ENCODE measurements at regions not wholly inside any gene's neighbourhood (a gene's known extent, or its start where the extent isn't known, plus 50 kb on each side); places are given as distances from the start of the nearest gene placed in this dataset.
"Not testable (repeated sequence)": the region's sequence is repeated elsewhere in the genome, so short reads cannot be mapped to it uniquely, and the experiment has no call there.

DNA sequence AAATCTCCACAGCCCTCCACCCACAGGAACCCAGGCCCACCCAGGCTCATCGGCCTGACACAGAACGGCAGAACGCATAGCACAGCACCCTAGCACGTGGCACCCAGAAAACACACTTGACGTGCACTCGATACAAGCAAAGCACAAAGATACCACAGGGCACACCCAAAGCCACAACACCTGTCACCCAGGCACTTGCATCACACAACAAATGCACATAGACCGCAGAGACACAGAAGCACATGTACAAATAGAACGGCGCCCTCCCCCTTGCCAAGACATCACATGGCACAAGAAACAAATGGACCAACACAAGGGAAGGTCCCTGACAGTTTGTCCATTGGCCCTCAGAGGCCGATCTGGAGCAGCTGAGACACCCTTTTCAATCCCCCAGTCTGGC lies 147.7 kb upstream of the WSCD1 start:
- in situ Hi-C loops (cut with MboI; ENCODE audit: low pct_unique_long_range_greater_than_20kb, low sequenced_read_pairs, unreplicated experiment): no loop called here
- TF ChIP-seq, protein P1, sequence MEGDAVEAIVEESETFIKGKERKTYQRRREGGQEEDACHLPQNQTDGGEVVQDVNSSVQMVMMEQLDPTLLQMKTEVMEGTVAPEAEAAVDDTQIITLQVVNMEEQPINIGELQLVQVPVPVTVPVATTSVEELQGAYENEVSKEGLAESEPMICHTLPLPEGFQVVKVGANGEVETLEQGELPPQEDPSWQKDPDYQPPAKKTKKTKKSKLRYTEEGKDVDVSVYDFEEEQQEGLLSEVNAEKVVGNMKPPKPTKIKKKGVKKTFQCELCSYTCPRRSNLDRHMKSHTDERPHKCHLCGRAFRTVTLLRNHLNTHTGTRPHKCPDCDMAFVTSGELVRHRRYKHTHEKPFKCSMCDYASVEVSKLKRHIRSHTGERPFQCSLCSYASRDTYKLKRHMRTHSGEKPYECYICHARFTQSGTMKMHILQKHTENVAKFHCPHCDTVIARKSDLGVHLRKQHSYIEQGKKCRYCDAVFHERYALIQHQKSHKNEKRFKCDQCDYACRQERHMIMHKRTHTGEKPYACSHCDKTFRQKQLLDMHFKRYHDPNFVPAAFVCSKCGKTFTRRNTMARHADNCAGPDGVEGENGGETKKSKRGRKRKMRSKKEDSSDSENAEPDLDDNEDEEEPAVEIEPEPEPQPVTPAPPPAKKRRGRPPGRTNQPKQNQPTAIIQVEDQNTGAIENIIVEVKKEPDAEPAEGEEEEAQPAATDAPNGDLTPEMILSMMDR (IDR thresholded peaks at IDR 0.05; ENCODE audit: extremely low read depth, insufficient read depth, missing control alignments): no peak
- DNase-seq (ENCODE audit: low spot score): no peak

DNA sequence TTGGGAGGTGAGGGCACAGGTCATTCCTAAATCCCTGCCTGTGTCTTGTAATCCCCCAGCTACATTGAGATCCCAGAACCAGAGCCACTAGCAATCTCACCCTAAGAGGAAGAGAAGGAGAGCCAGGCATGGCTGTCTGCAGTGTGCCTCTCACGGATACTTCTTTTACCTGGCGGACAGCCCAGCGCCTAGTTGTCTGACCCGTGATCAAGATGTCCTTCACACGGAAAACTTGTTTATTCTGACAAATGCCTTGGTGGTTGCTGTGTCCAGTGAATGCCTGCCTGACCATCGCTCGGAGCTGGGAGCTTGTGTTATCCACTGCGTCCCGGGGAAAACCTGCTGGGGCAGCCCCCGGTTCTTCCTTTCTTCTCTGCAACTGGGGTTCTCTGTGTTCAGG lies 140.5 kb upstream of the WSCD1 start:
- TF ChIP-seq, protein P1 (IDR thresholded peaks at IDR 0.05; ENCODE audit: extremely low read depth, insufficient read depth, missing control alignments): no peak
- no peak for DNase-seq (ENCODE audit: low spot score)
- in situ Hi-C loops (cut with MboI; ENCODE audit: low pct_unique_long_range_greater_than_20kb, low sequenced_read_pairs, unreplicated experiment): no loop called here

DNA sequence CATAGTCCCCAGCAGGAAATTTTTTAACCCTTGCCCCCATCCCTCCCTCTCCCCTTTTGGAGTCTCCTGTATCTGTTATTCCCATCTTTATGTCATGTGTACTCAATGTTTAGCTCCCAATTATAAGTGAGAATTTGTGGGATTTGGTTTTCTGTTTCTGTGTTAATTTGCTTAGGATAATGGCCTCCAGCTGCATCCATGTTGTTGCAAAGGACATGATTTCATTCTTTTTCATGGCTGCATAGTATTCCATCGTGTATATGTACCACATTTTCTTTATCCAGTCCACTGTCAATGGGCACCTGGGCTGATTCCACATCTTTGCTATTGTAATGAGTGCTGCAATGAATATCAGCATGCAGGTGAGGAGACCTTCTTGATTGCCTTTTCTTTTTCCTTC lies 139.6 kb upstream of the WSCD1 start:
- DNase-seq (ENCODE audit: low spot score); in situ Hi-C loops (cut with MboI; ENCODE audit: low pct_unique_long_range_greater_than_20kb, low sequenced_read_pairs, unreplicated experiment): not testable (repeated sequence)

DNA sequence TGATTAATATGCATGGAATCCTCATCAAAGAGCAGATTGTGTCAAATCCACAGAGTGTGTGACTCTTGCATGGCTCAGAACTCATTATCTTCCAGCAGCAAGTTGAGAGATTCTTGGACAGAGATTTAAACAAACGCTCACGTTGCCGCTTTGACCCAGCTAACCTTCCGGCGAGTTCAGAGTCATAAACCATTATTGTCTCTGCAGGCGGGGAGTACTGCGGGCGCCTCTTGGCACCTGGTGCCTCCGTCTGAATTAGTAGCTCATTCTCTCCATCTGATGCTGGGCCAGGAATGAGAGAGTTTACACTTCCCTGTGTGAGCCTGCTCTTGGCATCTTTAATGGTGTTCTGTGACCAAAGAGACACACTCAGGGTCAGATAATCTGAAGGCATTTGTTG lies 138.6 kb upstream of the WSCD1 start:
- TF ChIP-seq, protein P1 (IDR thresholded peaks at IDR 0.05; ENCODE audit: extremely low read depth, insufficient read depth, missing control alignments): no peak
- in situ Hi-C loops (cut with MboI; ENCODE audit: low pct_unique_long_range_greater_than_20kb, low sequenced_read_pairs, unreplicated experiment): no loop called here
- no peak for DNase-seq (ENCODE audit: low spot score)

DNA sequence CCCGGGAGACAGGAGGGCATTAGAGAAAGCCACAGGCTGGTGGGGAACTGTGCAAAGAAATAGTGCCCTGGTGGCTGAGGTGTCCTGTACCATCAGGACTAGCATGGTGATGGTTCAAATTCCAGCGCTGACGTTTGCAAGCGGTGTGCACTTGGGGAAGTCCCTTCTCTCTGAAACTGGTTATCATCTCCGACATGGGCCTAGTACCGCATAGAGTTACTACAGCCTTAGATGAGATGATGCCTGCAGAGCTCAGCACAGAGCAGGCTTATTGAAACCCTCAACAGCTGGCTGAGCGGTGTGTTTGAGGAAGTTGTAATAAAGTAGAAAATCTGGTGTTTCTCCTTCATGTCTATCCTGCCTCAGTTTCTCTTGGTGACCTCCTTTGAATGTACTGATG lies 136.7 kb upstream of the WSCD1 start:
- TF ChIP-seq, protein P1 (IDR thresholded peaks at IDR 0.05; ENCODE audit: extremely low read depth, insufficient read depth, missing control alignments): no peak
- in situ Hi-C loops (cut with MboI; ENCODE audit: low pct_unique_long_range_greater_than_20kb, low sequenced_read_pairs, unreplicated experiment): no loop called here

DNA sequence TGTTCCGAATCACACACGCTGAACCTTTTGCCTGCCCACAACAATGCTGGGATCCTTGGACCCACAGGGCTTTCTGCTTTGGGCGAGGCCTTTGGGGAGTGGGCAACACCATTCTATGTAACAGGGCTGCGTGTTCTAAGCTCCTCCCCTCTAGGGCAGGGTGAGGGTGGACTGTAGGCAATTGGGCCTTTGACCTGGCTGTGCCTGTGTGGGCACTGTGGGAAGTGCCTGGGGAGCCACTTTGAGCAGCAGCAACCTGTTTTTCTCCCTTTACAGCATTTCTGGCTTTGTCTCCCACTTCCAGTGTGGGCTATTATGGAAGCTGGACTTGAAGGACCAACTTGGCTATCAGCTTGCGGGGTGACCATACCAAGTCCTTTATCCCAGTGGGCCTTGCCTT lies 128.9 kb upstream of the WSCD1 start:
- TF ChIP-seq, protein P1 (IDR thresholded peaks at IDR 0.05; ENCODE audit: extremely low read depth, insufficient read depth, missing control alignments): no peak
- no peak for DNase-seq (ENCODE audit: low spot score)
- in situ Hi-C loops (cut with MboI; ENCODE audit: low pct_unique_long_range_greater_than_20kb, low sequenced_read_pairs, unreplicated experiment): no loop called here

More for the DNA sequence above, 136.7 kb upstream of the WSCD1 start:
- no peak for DNase-seq (ENCODE audit: low spot score)

DNA sequence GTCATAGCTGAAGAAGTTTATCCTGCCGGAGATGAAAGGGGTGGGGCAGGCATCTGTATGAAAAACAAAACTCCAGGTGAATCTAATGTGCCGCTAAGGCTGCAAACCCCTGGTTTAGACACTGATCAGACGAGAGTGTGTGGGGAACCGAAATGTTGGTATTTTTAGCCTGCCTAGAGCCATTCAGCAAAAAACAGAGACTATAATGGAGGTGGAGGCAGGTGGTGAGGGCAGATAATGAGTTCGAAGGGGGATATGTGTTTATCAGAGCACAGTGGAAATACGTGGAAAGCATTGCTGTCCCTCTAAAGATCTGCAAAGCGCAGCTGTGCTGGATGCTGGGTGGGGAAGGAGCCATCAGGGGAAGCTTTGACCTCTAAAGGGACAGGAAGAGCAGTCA lies 127.5 kb upstream of the WSCD1 start:
- TF ChIP-seq, protein P1 (IDR thresholded peaks at IDR 0.05; ENCODE audit: extremely low read depth, insufficient read depth, missing control alignments): no peak
- in situ Hi-C loops (cut with MboI; ENCODE audit: low pct_unique_long_range_greater_than_20kb, low sequenced_read_pairs, unreplicated experiment): no loop called here
- no peak for DNase-seq (ENCODE audit: low spot score)

Measured in GM13977 (cell line).